ENCODE measurements at regions not wholly inside any gene's neighbourhood (a gene's known extent, or its start where the extent isn't known, plus 50 kb on each side); places are given as distances from the start of the nearest gene placed in this dataset.

DNA sequence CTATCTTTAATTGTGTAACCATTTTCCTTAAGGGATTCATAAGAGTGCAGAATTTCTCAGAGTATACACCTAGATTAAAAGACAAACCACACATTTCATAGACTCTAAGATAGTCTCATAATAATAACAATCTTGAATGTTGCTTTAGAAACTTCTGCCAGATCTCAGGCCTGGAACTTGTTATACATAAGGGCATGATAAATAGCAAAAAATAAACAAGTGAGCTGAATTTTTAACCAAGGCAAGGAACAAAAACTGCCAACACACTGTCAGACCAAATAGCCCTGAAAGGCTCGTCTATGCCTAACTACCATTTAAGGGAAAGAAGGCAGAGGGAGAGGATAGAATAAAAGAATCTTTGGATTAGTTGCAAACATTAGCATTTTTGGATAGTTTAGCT, 65.8 kb upstream of the SEMA3C start:
- Mint-ChIP-seq H3K36me3 (ENCODE audit: insufficient read depth, unreplicated experiment) (no peaks in the 10 kb centered on the region), H3K27ac (ENCODE audit: unreplicated experiment) (no peak overlapping the region), H3K9me3 (ENCODE audit: low read depth, unreplicated experiment) (no peaks in the 10 kb centered on the region), H3K27me3 (ENCODE audit: unreplicated experiment) (no peaks in the 10 kb centered on the region), H3K4me3 (ENCODE audit: low read depth, unreplicated experiment) (no peak overlapping the region), H3K4me1 (ENCODE audit: low read depth, unreplicated experiment) (no peaks in the 10 kb centered on the region)
- BruUV-seq (replicated peaks), result no TSS peak
- DNase-seq, result no peak
- intact Hi-C loops (cut with micrococcal nuclease; ENCODE audit: unreplicated experiment), result no loop called here
- TF ChIP-seq, protein P1, sequence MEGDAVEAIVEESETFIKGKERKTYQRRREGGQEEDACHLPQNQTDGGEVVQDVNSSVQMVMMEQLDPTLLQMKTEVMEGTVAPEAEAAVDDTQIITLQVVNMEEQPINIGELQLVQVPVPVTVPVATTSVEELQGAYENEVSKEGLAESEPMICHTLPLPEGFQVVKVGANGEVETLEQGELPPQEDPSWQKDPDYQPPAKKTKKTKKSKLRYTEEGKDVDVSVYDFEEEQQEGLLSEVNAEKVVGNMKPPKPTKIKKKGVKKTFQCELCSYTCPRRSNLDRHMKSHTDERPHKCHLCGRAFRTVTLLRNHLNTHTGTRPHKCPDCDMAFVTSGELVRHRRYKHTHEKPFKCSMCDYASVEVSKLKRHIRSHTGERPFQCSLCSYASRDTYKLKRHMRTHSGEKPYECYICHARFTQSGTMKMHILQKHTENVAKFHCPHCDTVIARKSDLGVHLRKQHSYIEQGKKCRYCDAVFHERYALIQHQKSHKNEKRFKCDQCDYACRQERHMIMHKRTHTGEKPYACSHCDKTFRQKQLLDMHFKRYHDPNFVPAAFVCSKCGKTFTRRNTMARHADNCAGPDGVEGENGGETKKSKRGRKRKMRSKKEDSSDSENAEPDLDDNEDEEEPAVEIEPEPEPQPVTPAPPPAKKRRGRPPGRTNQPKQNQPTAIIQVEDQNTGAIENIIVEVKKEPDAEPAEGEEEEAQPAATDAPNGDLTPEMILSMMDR (IDR thresholded peaks at IDR 0.05; ENCODE audit: unreplicated experiment), result no peak
- CTCF ChIA-PET, result no interaction called here

DNA sequence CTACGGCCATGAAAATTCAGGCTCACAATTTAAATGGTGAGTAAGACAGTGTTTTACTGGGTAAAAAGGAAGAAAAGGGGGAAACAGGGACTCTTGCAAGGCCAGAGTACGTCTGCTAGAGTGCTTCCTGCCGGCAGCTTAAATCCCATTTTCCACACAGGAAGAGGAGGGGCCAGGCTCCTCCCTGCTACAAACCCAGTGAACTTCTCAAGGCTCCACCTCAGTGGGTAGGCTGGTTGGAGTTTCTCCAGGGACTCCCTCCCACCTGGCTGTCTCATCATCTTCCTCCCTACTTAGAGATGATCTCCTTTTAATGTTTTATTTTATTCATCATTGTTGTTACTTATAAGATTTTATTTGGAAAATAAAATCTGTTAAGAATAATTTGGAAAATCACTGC, 62.6 kb upstream of the SEMA3C start:
- CTCF ChIA-PET, result no interaction called here
- Mint-ChIP-seq H3K27me3 (ENCODE audit: unreplicated experiment) (no peaks in the 10 kb centered on the region), H3K36me3 (ENCODE audit: insufficient read depth, unreplicated experiment) (no peaks in the 10 kb centered on the region), H3K27ac (ENCODE audit: unreplicated experiment) (no peak overlapping the region), H3K9me3 (ENCODE audit: low read depth, unreplicated experiment) (no peaks in the 10 kb centered on the region), H3K4me3 (ENCODE audit: low read depth, unreplicated experiment) (no peak overlapping the region), H3K4me1 (ENCODE audit: low read depth, unreplicated experiment) (no peaks in the 10 kb centered on the region)
- TF ChIP-seq, protein P1 (IDR thresholded peaks at IDR 0.05; ENCODE audit: unreplicated experiment), result no peak
- no peak for DNase-seq
- no TSS peak for BruUV-seq (replicated peaks)
- intact Hi-C loops (cut with micrococcal nuclease; ENCODE audit: unreplicated experiment), result no loop called here

DNA sequence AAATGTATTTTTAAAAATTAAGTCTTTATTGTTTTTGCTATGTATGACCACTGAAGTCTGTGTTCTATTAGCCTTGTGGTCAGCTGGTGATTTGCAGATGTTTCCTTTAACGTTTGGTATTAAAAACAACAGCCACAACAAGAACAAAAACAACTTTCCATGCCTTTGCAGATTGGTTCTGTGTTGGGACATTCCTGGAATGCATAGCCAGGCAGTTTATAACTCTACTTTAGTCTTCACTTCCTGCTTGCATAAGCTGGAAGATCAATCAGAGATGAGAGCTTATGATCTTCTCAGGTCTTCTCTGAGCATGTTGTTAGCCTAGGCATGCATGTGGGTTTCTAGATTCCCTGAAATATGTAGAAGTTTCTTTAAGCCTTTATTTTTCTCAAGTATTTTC, 58.9 kb upstream of the SEMA3C start:
- Mint-ChIP-seq H3K27me3 (ENCODE audit: unreplicated experiment) (no peaks in the 10 kb centered on the region), H3K9me3 (ENCODE audit: low read depth, unreplicated experiment) (peaks cover 2% of the 10 kb centered on the region), H3K27ac (ENCODE audit: unreplicated experiment) (no peak overlapping the region), H3K4me1 (ENCODE audit: low read depth, unreplicated experiment) (no peaks in the 10 kb centered on the region), H3K36me3 (ENCODE audit: insufficient read depth, unreplicated experiment) (no peaks in the 10 kb centered on the region), H3K4me3 (ENCODE audit: low read depth, unreplicated experiment) (no peak overlapping the region)
- CTCF ChIA-PET, result no interaction called here
- TF ChIP-seq, protein P1 (IDR thresholded peaks at IDR 0.05; ENCODE audit: unreplicated experiment), result no peak
- intact Hi-C loops (cut with micrococcal nuclease; ENCODE audit: unreplicated experiment), result no loop called here
- DNase-seq, result no peak
- no TSS peak for BruUV-seq (replicated peaks)

DNA sequence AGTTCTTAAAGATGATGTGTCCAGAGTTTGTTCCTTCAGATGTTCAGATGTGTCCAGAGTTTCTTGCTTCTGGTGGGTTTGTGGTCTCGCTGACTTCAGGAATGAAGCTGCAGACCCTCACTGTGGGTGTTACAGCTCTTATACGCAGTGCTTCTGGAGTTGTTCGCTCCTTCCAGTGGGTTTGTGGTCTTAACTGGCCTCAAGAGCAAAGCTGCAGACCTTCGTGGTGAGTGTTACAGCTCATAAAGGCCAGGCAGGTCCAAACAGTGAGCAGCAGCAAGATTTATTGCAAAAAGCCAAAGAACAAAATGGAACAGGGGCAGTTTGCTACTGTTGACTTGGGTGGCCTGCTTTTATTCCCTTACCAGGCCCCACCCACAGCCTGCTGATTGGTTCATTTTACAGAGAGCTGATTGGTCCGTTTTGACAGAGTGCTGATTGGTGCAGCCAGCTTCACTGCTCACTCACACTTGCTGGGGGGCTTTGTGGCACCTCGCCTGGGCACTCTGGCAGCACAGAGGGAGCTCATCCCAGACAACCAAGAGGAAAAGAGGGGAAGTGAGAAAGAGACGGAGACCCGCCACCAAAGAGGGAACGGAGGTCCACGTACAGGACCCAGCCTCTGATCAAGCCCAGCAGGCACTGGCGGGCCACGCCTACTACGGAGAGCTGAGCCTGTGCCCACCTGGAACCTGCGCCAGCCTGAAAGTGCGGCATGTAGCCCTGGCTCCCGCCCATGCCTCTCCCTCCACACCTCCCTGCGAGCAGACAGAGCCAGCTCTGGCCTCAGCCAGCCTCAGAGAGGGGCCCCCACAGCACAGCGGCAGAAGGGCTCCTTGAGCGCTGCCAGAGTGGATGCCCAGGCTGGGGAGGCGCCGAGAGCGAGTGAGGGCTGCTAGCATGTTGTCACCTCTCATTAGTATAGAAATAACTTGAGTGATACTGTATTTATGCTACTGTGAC, 55.8 kb upstream of the SEMA3C start:
- Mint-ChIP-seq H3K4me3 (ENCODE audit: low read depth, unreplicated experiment) (no peak overlapping the region), H3K4me1 (ENCODE audit: low read depth, unreplicated experiment) (no peaks in the 10 kb centered on the region), H3K9me3 (ENCODE audit: low read depth, unreplicated experiment) (peaks cover 2% of the 10 kb centered on the region), H3K27ac (ENCODE audit: unreplicated experiment) (no peak overlapping the region), H3K27me3 (ENCODE audit: unreplicated experiment) (no peaks in the 10 kb centered on the region), H3K36me3 (ENCODE audit: insufficient read depth, unreplicated experiment) (no peaks in the 10 kb centered on the region)
- intact Hi-C loops (cut with micrococcal nuclease; ENCODE audit: unreplicated experiment), result no loop called here
- TF ChIP-seq, protein P1 (IDR thresholded peaks at IDR 0.05; ENCODE audit: unreplicated experiment), result no peak
- no peak for DNase-seq
- CTCF ChIA-PET, result interaction anchor here (0.7 kb wide), 1 partner anchor 56 kb away, joined by 4 read pairs; the partner anchor contains the start of gene SEMA3C
- BruUV-seq (replicated peaks), result no TSS peak

Measured in Calu3 (cell line).